GM12892 (cell line): ENCODE measurements at regions not wholly inside any gene's neighbourhood (a gene's known extent, or its start where the extent isn't known, plus 50 kb on each side); places are given as distances from the start of the nearest gene placed in this dataset.

ENCODE experiments used
- POLR2A ChIP-seq: IDR thresholded peaks from 2 replicates; pipeline ENCODE4 v1.6.1; 2011; ENCODE audit warnings: low read depth, low read length, control low read depth
- POLR2AphosphoS5 ChIP-seq: IDR thresholded peaks from 2 replicates; pipeline ENCODE4 v1.6.1; 2011; ENCODE audit warnings: low read depth, low read length, control low read depth

DNA sequence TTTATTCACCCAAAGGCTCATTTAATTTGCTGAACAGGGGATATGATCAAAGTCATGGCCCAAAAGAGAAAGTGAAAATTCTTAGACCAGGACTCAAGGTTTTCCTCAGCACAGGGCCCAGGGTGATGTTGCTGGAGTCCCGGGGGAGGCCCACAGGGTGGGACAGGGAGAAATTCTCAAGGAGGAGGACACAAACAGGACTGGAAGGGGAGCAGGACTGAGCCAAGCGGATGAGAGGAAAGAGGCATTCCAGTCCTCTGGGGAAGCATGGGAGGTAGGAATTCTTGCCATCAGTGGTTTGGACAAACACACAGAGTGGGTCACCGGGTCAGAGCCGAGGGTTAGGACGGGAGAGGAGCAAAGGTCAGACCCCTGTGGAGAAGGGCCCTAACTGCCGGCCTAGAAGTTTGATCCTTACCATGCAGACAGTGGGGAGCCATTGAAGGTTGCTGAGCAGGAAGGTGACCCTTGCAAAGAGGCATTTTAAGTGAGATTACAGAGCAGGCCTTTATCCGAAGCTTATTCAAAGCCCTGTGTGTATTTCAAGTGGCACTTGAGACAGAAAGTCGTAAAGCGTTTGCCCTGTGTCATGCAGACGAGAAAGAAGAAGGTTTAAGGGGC is 68.4 kb upstream of the PTGR2 start:
- TF ChIP-seq POLR2AphosphoS5, result no peak
- TF ChIP-seq POLR2A, result no peak
